ENCODE measurements at regions not wholly inside any gene's neighbourhood (a gene's known extent, or its start where the extent isn't known, plus 50 kb on each side); places are given as distances from the start of the nearest gene placed in this dataset.

- POLR2A ChIA-PET: no interaction called here
These were observed 947.3 kb downstream of the IPMK start for GRCh38 chr10:57320416-57320815.

GRCh38 chr10:57314046-57314445 lies 953.0 kb upstream of the ZWINT start:
- CTCF ChIA-PET: no interaction called here
- POLR2A ChIA-PET: no interaction called here
- Histone ChIP-seq H3K27ac (ENCODE audit: low read depth, low read length) (no peak overlapping the region), H3K27me3 (ENCODE audit: control insufficient read depth, insufficient read depth, low read length) (no peaks in the 10 kb centered on the region), H3K4me3 (ENCODE audit: low read depth, low read length) (no peak overlapping the region), H3K9me3 (ENCODE audit: control insufficient read depth, insufficient read depth, low read length) (no peaks in the 10 kb centered on the region)
- no peak for DNase-seq (ENCODE audit: low read depth, low spot score)
- no peak for TF ChIP-seq CTCF (IDR thresholded peaks at IDR 0.05; ENCODE audit: low read depth, low read length)

More at GRCh38 chr10:57320416-57320815, 947.3 kb downstream of the IPMK start:
- Histone ChIP-seq H3K4me3 (ENCODE audit: low read depth, low read length) (no peak overlapping the region), H3K27me3 (ENCODE audit: control insufficient read depth, insufficient read depth, low read length) (no peaks in the 10 kb centered on the region), H3K27ac (ENCODE audit: low read depth, low read length) (no peak overlapping the region), H3K9me3 (ENCODE audit: control insufficient read depth, insufficient read depth, low read length) (peaks cover 17% of the 10 kb centered on the region)
- TF ChIP-seq CTCF (IDR thresholded peaks at IDR 0.05; ENCODE audit: low read depth, low read length): no peak
- CTCF ChIA-PET: no interaction called here
- no peak for DNase-seq (ENCODE audit: low read depth, low spot score)

GRCh38 chr10:57303566-57303965 lies 942.5 kb upstream of the ZWINT start:
- H3K9me3 ChIP-seq (ENCODE audit: control insufficient read depth, insufficient read depth, low read length): peaks cover 4% of the 10 kb centered on the region; the same call in 1 of the 2 replicates
- H3K27me3 ChIP-seq (ENCODE audit: control insufficient read depth, insufficient read depth, low read length): no peaks in the 10 kb centered on the region
- ChIA-PET POLR2A (no interaction called here), CTCF (no interaction called here)
- no peak overlapping the region for H3K4me3 ChIP-seq (ENCODE audit: low read depth, low read length)
- TF ChIP-seq CTCF (IDR thresholded peaks at IDR 0.05; ENCODE audit: low read depth, low read length): no peak
- DNase-seq (ENCODE audit: low read depth, low spot score): no peak
- no peak overlapping the region for H3K27ac ChIP-seq (ENCODE audit: low read depth, low read length)

GRCh38 chr10:57300718-57301117 lies 939.7 kb upstream of the ZWINT start:
- Histone ChIP-seq H3K4me3 (ENCODE audit: low read depth, low read length) (no peak overlapping the region), H3K27ac (ENCODE audit: low read depth, low read length) (no peak overlapping the region), H3K9me3 (ENCODE audit: control insufficient read depth, insufficient read depth, low read length) (peaks cover 4% of the 10 kb centered on the region; the same call in 1 of the 2 replicates), H3K27me3 (ENCODE audit: control insufficient read depth, insufficient read depth, low read length) (no peaks in the 10 kb centered on the region)
- ChIA-PET CTCF (no interaction called here), POLR2A (no interaction called here)
- no peak for DNase-seq (ENCODE audit: low read depth, low spot score)
- no peak for TF ChIP-seq CTCF (IDR thresholded peaks at IDR 0.05; ENCODE audit: low read depth, low read length)

GRCh38 chr10:57294698-57295097 lies 933.6 kb upstream of the ZWINT start:
- ChIA-PET CTCF (no interaction called here), POLR2A (no interaction called here)
- H3K4me3 ChIP-seq (ENCODE audit: low read depth, low read length): no peak overlapping the region
- no peak for TF ChIP-seq CTCF (IDR thresholded peaks at IDR 0.05; ENCODE audit: low read depth, low read length)
- no peak overlapping the region for H3K27ac ChIP-seq (ENCODE audit: low read depth, low read length)
- H3K27me3 ChIP-seq (ENCODE audit: control insufficient read depth, insufficient read depth, low read length): no peaks in the 10 kb centered on the region
- peaks cover 4% of the 10 kb centered on the region; the same call in 1 of the 2 replicates for H3K9me3 ChIP-seq (ENCODE audit: control insufficient read depth, insufficient read depth, low read length)
- DNase-seq (ENCODE audit: low read depth, low spot score): no peak

Measured in AG04450 (cell line).